ENCODE measurements at regions not wholly inside any gene's neighbourhood (a gene's known extent, or its start where the extent isn't known, plus 50 kb on each side); places are given as distances from the start of the nearest gene placed in this dataset.

DNA sequence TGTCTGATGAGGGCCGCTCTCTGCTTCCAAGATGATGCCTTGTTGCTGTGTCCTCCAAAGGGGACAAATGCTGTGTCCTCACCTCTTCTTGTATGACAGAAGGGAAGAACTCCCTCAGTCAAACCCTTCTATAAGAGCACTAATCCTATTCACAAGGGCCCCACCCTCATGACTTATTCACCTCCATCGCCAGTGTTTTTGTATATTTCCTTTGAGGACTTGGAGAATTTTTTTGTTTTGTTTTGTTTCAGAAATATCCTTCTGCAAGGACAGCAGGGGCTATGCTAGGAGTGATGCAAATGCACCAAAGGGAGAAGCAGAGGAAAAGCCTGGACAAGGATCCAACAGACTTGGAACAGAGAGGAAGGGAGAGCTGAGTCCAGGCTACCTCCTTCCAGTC is 214.4 kb downstream of the TLE3 start:
- POLR2A ChIA-PET: no interaction called here
- CTCF ChIA-PET: no interaction called here
- Histone ChIP-seq H3K4me3 (ENCODE audit: low read depth in 2 of 2, low read length in 2 of 2) (no peak overlapping the region), H3K27ac (ENCODE audit: low read length) (no peak overlapping the region), H3K9me3 (ENCODE audit: control insufficient read depth, insufficient read depth, low read depth, low read length) (no peaks in the 10 kb centered on the region), H3K27me3 (ENCODE audit: control insufficient read depth, insufficient read depth, low read length) (no peaks in the 10 kb centered on the region), H3K36me3 (ENCODE audit: control insufficient read depth, insufficient read depth, low read length) (no peaks in the 10 kb centered on the region), H3K4me1 (ENCODE audit: control insufficient read depth, insufficient read depth, low read length) (no peaks in the 10 kb centered on the region)
- BruUV-seq (replicated peaks): no TSS peak
- ATAC-seq (no peak), DNase-seq (ENCODE audit: low read depth, low spot score) (no peak)
- TF ChIP-seq REST (IDR thresholded peaks at IDR 0.05; ENCODE audit: insufficient read depth in 1 of 2, low read depth in 2 of 2, low read length in 1 of 2) (no peak), POLR2AphosphoS5 (IDR thresholded peaks at IDR 0.05; ENCODE audit: low read depth, low read length) (no peak), TCF7L2 (IDR thresholded peaks at IDR 0.05; ENCODE audit: low read depth, low read length) (no peak), SIN3A (IDR thresholded peaks at IDR 0.05; ENCODE audit: borderline replicate concordance, insufficient read depth, low read depth, low read length) (no peak)
- TF ChIP-seq, protein P1, sequence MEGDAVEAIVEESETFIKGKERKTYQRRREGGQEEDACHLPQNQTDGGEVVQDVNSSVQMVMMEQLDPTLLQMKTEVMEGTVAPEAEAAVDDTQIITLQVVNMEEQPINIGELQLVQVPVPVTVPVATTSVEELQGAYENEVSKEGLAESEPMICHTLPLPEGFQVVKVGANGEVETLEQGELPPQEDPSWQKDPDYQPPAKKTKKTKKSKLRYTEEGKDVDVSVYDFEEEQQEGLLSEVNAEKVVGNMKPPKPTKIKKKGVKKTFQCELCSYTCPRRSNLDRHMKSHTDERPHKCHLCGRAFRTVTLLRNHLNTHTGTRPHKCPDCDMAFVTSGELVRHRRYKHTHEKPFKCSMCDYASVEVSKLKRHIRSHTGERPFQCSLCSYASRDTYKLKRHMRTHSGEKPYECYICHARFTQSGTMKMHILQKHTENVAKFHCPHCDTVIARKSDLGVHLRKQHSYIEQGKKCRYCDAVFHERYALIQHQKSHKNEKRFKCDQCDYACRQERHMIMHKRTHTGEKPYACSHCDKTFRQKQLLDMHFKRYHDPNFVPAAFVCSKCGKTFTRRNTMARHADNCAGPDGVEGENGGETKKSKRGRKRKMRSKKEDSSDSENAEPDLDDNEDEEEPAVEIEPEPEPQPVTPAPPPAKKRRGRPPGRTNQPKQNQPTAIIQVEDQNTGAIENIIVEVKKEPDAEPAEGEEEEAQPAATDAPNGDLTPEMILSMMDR (IDR thresholded peaks at IDR 0.05): no peak
- in situ Hi-C loops (cut with HindIII; ENCODE audit: low pct_unique_long_range_greater_than_20kb, low sequenced_read_pairs) (no loop called here), intact Hi-C loops (cut with micrococcal nuclease; ENCODE audit: unreplicated experiment) (no loop called here)

- in situ Hi-C loops (cut with HindIII; ENCODE audit: low pct_unique_long_range_greater_than_20kb, low sequenced_read_pairs): no loop called here
- DNase-seq (ENCODE audit: low read depth, low spot score): no peak
- CTCF ChIA-PET: no interaction called here
- H3K27me3 ChIP-seq (ENCODE audit: control insufficient read depth, insufficient read depth, low read length): peaks cover 2% of the 10 kb centered on the region; the same call in 1 of the 2 replicates
- H3K4me1 ChIP-seq (ENCODE audit: control insufficient read depth, insufficient read depth, low read length): no peaks in the 10 kb centered on the region
- no peak for TF ChIP-seq TCF7L2 (IDR thresholded peaks at IDR 0.05; ENCODE audit: low read depth, low read length)
- no peak for TF ChIP-seq REST (IDR thresholded peaks at IDR 0.05; ENCODE audit: insufficient read depth in 1 of 2, low read depth in 2 of 2, low read length in 1 of 2)
- TF ChIP-seq, protein P1 (IDR thresholded peaks at IDR 0.05): no peak
- TF ChIP-seq POLR2AphosphoS5 (IDR thresholded peaks at IDR 0.05; ENCODE audit: low read depth, low read length): no peak
- TF ChIP-seq SIN3A (IDR thresholded peaks at IDR 0.05; ENCODE audit: borderline replicate concordance, insufficient read depth, low read depth, low read length): no peak
- intact Hi-C loops (cut with micrococcal nuclease; ENCODE audit: unreplicated experiment): no loop called here
- H3K4me3 ChIP-seq (ENCODE audit: low read depth in 2 of 2, low read length in 2 of 2): no peak overlapping the region
- ATAC-seq: no peak
- no TSS peak for BruUV-seq (replicated peaks)
- no peak overlapping the region for H3K27ac ChIP-seq (ENCODE audit: low read length)
- H3K9me3 ChIP-seq (ENCODE audit: control insufficient read depth, insufficient read depth, low read depth, low read length): no peaks in the 10 kb centered on the region
- no peaks in the 10 kb centered on the region for H3K36me3 ChIP-seq (ENCODE audit: control insufficient read depth, insufficient read depth, low read length)
- POLR2A ChIA-PET: no interaction called here
Observed at GRCh38 chr15:69885173-69885955, 212.4 kb downstream of the TLE3 start.
